Stimulated activated memory B cell treated with anti-CD40 and anti-IgM and Interleukin-4, amounts not matched to agents 10 μg/mL and 1 μg/mL and 100 μg/mL, for 72 hours (primary cell): ENCODE measurements at regions not wholly inside any gene's neighbourhood (a gene's known extent, or its start where the extent isn't known, plus 50 kb on each side); places are given as distances from the start of the nearest gene placed in this dataset.
"Not testable (repeated sequence)": the region's sequence is repeated elsewhere in the genome, so short reads cannot be mapped to it uniquely, and the experiment has no call there.

Source experiments
- ATAC-seq: fragments of 150-1000 bp; cut with Tn5 transposase; 2 replicates; pipeline ENCODE4 v1.10.0; 2021
- H3K27ac Mint-ChIP-seq: one replicate; pipeline ENCODE4 v1.8.0; 2022; ENCODE audit warnings: mild to moderate bottlenecking, mixed read lengths
- H3K27me3 Mint-ChIP-seq: one replicate; pipeline ENCODE4 v1.8.0; 2022; ENCODE audit warnings: mixed read lengths
- H3K36me3 Mint-ChIP-seq: one replicate; pipeline ENCODE4 v1.8.0; 2022; ENCODE audit warnings: mixed read lengths
- H3K4me1 Mint-ChIP-seq: one replicate; pipeline ENCODE4 v1.8.0; 2022; ENCODE audit warnings: mixed read lengths
- H3K4me3 Mint-ChIP-seq: one replicate; pipeline ENCODE4 v1.8.0; 2022; ENCODE audit warnings: mild to moderate bottlenecking, moderate library complexity, mixed read lengths
- H3K9me3 Mint-ChIP-seq: one replicate; pipeline ENCODE4 v1.8.0; 2022; ENCODE audit warnings: mixed read lengths

DNA sequence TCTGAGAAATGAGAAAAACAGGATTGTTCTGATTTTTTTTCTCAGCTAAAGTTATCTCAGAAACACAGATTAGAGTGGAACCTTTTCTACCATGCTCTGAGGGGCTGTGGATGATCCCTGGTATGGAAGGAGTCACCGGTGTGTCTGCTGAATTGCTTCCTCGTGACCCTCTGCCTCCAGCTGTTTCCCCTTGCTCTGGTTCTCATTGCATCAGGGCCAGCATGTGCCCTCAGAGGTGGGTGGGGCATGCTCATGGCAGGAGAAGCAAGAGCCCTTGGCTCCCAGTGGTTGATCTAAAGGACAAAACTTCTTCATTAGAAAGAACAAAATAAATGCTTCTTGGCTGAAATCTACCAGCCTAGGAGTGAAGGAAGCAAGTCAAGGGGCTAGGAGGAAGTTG, 183.2 kb upstream of the HMCN1 start:
- H3K4me1 Mint-ChIP-seq = no peaks in the 10 kb centered on the region
- ATAC-seq = no peak

DNA sequence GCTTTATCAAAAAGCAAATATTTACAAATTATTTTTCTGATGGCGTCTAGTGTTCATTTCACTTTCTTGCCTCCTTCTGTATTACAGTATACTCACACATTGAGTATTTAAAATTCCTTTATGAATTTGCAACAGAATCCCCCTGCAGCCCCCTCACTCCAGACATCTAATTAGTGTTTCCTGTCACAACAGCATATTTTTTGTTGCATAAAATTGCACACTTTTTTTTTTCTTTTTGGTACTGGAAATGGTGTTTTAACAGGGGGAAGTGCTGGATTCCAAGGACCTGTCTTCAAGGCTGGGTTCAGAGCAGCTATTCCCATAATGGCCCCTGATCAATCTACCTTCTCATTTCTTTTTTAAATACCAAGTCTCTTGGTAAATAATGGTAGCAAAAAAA, 184.3 kb upstream of the HMCN1 start:
- Mint-ChIP-seq H3K9me3 (no peaks in the 10 kb centered on the region), H3K4me3 (no peak overlapping the region), H3K27ac (no peak overlapping the region), H3K27me3 (no peaks in the 10 kb centered on the region), H3K4me1 (no peaks in the 10 kb centered on the region), H3K36me3 (no peaks in the 10 kb centered on the region)
- ATAC-seq = no peak

More for the DNA sequence above, 183.2 kb upstream of the HMCN1 start:
- Mint-ChIP-seq H3K9me3 (no peaks in the 10 kb centered on the region), H3K27ac (no peak overlapping the region), H3K4me3 (no peak overlapping the region), H3K27me3 (no peaks in the 10 kb centered on the region), H3K36me3 (no peaks in the 10 kb centered on the region)

DNA sequence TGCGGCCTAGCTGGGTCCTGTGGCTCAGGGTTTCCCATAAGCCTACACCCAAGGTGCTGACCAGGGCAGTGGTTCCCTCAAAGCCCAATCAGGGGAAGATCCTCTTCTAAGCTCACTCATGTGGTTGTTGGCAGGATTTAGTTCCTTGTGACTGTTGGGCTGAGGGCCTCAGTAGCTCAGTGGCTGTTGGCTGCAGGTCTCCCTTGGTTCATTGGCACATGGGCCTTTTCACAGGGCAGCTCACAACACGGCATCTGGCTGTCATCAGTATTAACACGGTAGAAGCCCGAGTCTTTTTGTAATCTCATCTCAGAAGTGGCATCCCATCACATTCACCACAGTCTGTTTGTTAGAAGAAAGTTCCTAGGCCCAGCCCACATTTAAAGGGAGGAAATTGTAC, 188.2 kb upstream of the HMCN1 start:
- no peaks in the 10 kb centered on the region for H3K4me1 Mint-ChIP-seq
- H3K27me3 Mint-ChIP-seq = no peaks in the 10 kb centered on the region
- H3K9me3 Mint-ChIP-seq = no peaks in the 10 kb centered on the region
- no peak overlapping the region for H3K4me3 Mint-ChIP-seq
- H3K36me3 Mint-ChIP-seq = no peaks in the 10 kb centered on the region
- no peak overlapping the region for H3K27ac Mint-ChIP-seq
- no peak for ATAC-seq

DNA sequence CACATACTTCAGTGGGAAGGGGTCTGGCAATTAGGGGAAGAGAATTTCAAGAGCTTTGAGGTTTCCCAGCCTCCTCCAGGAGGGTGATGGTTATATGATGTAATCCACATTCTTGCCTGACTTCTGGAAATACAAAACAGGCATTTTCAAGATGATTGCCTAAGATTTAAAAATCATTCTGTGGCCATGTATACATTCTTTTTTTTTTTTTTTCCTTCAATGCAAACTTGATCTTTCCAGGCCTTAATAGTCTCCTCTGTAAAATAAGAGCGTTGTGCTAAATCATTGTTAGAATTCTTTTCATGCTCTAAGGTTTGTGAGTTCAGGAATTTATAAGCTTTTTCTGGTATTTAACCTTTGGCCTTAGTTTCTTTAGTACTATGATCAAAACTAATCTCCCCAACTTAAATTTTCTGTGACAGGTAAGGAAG, 192.3 kb upstream of the HMCN1 start:
- Mint-ChIP-seq H3K4me3 (no peak overlapping the region), H3K27me3 (no peaks in the 10 kb centered on the region), H3K27ac (no peak overlapping the region), H3K4me1 (no peaks in the 10 kb centered on the region), H3K9me3 (no peaks in the 10 kb centered on the region), H3K36me3 (no peaks in the 10 kb centered on the region)
- no peak for ATAC-seq

DNA sequence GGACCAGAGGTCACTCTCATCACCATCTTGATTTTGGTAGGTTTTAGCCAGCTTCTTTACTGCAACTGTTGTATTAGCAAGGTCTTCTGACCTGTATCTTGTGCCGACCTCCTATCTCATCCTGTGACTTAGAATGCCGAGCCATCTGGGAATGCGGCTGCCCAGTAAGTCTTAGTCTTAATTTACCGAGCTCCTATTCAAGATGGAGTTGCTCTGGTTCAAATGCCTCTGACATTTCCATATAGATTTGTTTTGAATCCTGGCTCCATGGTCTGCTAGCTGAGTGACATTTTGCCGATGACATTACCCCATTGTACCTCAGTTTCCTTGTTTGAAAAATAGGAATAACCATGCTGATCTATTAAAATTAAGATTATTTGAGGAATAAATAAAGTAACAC, 193.9 kb upstream of the HMCN1 start:
- H3K4me1 Mint-ChIP-seq = no peaks in the 10 kb centered on the region
- no peaks in the 10 kb centered on the region for H3K36me3 Mint-ChIP-seq
- H3K4me3 Mint-ChIP-seq = no peak overlapping the region
- no peaks in the 10 kb centered on the region for H3K9me3 Mint-ChIP-seq
- no peak for ATAC-seq
- H3K27ac Mint-ChIP-seq = no peak overlapping the region
- no peaks in the 10 kb centered on the region for H3K27me3 Mint-ChIP-seq

DNA sequence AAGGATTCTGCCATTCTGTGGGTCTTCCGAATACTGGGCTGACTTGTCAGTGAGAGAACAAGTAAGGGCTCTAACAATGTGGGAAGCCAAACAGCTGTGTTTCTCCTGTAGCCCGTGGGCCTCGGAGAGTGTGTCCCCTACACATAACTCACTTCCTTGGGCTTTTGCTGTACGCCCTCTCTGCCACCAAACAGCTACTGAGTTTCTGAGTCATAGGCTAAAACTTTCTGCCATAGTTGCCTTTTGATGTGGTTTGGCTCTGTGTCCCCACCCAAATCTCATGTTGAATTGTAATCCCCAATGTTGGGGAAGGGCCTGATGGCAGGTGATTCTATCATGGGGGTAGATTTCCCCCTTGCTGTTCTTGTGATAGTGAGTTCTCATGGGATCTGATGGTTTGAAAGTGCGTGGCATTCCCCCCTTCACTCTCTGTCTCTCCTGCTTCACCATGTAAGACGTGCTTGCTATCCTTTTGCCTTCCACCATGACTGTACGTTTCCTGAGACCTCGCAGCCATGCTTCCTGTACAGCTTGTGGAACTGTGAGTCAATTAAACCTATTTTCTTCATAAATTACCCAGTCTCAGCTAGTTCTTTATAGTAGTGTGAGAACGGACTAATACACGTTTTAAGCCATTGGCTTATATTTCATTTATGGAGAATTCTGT, 194.8 kb upstream of the HMCN1 start:
- no peaks in the 10 kb centered on the region for H3K36me3 Mint-ChIP-seq
- no peaks in the 10 kb centered on the region for H3K27me3 Mint-ChIP-seq
- H3K9me3 Mint-ChIP-seq = no peaks in the 10 kb centered on the region
- H3K4me3 Mint-ChIP-seq = no peak overlapping the region
- ATAC-seq = no peak
- H3K27ac Mint-ChIP-seq = no peak overlapping the region
- no peaks in the 10 kb centered on the region for H3K4me1 Mint-ChIP-seq

DNA sequence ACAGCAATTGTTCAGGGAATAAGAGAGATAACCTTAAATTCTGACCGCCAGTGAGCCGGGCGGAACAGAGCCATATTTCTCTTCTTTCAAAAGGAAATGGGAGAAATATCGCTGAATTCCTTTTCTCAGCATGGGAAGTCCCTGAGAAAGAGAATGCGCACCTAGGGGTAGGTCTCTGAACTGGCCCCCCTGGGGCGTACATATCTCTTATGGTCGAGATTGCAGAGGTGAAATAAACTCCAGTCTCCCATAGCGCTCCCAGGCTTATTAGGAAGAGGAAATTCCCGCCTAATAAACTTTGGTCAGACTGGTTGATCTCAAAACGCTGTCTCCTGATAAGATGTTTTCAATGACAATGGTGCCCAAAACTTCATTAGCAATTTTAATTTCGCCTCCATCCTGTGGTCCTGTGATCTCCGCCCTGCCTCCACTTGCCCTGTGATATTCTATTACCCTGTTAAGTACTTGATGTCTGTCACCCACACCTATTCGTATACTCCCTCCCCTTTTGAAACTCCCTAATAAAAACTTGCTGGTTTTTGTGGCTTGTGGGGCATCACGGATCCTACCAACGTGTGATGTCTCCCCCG, 195.8 kb upstream of the HMCN1 start:
- ATAC-seq, H3K9me3 Mint-ChIP-seq, H3K27ac Mint-ChIP-seq, H3K4me1 Mint-ChIP-seq, H3K4me3 Mint-ChIP-seq, H3K27me3 Mint-ChIP-seq, H3K36me3 Mint-ChIP-seq: not testable (repeated sequence)

DNA sequence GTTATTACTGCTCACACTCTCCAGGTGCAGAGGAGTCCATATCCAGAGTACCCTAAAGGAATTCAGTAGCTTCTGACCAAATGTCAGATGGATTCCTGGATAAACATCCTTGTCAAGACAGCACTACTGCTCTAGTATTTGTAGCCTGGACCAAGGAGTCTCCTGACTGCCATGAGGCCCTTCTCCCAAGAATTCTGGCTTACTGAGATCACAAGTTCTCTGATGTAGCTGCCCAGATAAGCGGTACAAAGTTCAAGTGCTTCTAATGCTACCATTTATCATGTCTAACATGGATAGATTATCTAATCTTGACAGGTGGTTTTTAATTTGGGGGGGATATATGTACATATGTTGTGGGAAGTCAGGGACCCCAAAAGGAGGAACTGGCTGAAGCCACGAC, 196.6 kb upstream of the HMCN1 start:
- no peak for ATAC-seq
- Mint-ChIP-seq H3K27ac (no peak overlapping the region), H3K4me1 (no peaks in the 10 kb centered on the region), H3K4me3 (no peak overlapping the region), H3K27me3 (no peaks in the 10 kb centered on the region), H3K36me3 (no peaks in the 10 kb centered on the region), H3K9me3 (no peaks in the 10 kb centered on the region)

DNA sequence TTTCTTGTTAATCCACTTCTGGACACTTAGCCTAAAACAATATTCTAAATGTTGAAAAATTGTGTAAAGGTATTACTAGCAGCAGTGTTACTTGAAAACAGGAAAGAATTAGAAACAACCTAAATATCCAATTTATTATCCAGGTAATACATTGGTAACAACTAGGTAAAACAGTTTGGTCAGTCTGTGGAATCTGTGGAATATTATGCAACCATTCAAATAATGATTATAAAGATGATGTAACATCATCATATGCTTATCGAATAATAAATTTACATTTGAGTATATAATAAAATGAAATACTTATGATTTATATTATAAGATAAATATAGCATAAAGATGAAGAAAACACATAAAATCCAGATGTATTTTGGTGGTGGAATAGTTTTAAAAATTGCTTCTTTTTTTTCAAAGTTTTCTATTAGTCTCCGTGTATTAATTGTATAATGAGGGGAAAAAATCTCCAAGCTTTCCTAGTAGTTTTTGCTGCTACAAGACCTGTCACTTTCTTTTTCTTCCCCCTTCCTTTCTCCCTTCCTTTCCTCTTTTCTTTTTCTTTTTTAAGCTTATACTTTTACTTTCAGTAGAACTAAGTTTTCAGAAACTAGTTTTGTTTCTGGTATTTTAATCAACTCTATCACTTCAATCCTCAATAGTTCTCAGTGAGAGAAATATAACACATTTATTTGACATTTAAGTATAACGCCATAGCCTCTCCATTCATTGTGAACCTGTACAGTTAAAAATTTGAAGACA, 197.8 kb upstream of the HMCN1 start:
- no peak overlapping the region for H3K4me3 Mint-ChIP-seq

DNA sequence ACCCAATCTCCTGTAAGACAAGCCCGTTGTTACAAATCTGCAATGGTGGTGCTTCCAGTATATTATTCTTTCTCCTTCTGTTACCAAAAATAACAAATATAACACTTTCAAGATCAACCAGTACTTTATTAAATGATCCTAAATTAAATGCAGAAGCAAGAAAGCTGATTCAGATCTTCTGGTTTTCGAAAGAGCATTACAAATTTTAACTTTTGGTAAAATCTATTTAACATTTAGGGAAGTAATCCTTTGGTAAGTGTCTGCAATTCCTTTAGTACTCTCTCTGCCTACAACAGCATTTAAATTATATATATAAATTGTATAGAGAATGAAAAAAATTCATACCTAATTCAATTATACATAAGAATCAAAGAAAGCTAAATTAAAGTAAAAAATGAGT, 198.6 kb upstream of the HMCN1 start:
- no peaks in the 10 kb centered on the region for H3K4me1 Mint-ChIP-seq
- H3K27me3 Mint-ChIP-seq = no peaks in the 10 kb centered on the region
- H3K36me3 Mint-ChIP-seq = no peaks in the 10 kb centered on the region
- H3K4me3 Mint-ChIP-seq = no peak overlapping the region
- no peak for ATAC-seq
- H3K27ac Mint-ChIP-seq = no peak overlapping the region
- no peaks in the 10 kb centered on the region for H3K9me3 Mint-ChIP-seq

More for the DNA sequence above, 197.8 kb upstream of the HMCN1 start:
- Mint-ChIP-seq H3K9me3 (no peaks in the 10 kb centered on the region), H3K36me3 (no peaks in the 10 kb centered on the region), H3K27me3 (no peaks in the 10 kb centered on the region), H3K4me1 (no peaks in the 10 kb centered on the region), H3K27ac (no peak overlapping the region)
- no peak for ATAC-seq

DNA sequence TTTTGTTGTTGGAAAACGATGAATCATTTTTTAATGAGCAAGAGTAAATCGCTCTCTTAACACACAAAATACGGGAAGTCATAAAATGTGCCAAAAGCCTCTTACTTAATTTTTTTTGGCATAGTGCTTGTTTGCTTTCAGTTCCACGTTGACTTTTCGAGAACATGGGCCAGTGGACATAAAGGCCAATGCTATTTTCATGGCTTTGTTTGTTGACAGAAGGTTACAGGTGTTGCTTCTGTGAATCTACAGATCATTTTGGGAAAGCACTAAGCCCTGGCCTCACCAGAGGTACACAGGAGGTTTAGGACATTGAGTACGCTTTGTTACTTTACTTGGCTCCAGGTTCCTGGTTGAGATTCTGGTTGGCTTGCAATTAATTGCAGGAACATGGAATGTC, 199.4 kb upstream of the HMCN1 start:
- no peaks in the 10 kb centered on the region for H3K4me1 Mint-ChIP-seq
- no peak overlapping the region for H3K4me3 Mint-ChIP-seq
- ATAC-seq = no peak
- no peaks in the 10 kb centered on the region for H3K27me3 Mint-ChIP-seq
- H3K27ac Mint-ChIP-seq = no peak overlapping the region
- no peaks in the 10 kb centered on the region for H3K9me3 Mint-ChIP-seq
- H3K36me3 Mint-ChIP-seq = no peaks in the 10 kb centered on the region

DNA sequence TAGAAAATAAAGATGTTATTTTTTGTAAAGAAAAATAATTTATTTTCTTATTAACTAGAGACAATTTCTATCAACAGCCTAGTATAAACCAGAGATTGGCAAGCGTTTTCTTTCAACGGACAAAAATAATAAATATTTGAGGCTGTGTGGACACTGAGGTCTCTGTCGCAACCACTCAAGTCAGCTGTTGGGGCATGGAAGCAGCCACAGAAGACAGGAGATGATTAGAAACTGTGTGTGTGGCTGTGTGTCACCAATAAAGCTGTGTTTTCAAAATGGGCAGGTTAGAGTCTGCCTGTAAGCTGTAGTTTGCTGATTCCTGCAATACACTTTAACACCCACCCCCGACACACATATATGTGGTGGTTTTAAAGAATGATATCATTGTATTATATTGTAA, 200.6 kb upstream of the HMCN1 start:
- no peak overlapping the region for H3K27ac Mint-ChIP-seq
- H3K27me3 Mint-ChIP-seq = no peaks in the 10 kb centered on the region
- no peak overlapping the region for H3K4me3 Mint-ChIP-seq
- H3K36me3 Mint-ChIP-seq = no peaks in the 10 kb centered on the region
- no peak for ATAC-seq
- H3K9me3 Mint-ChIP-seq = no peaks in the 10 kb centered on the region
- no peaks in the 10 kb centered on the region for H3K4me1 Mint-ChIP-seq

DNA sequence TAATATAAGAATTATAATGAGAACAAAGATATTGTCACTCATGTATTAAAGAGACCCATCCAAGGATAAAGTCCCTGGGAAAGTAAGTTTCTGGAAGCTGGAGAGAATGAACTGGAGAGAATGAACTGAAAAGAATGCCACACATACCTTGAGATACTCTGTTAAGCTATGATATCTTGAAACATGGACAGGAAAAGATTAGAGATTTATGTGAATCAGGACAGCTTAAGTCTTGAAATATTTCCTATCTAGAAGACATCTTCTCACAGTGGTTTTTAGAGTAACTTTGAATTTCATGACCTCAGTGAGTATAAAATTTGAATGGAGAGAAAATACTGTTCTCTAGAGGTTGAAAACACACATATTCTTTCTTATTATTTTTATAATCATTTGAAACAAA, 201.3 kb upstream of the HMCN1 start:
- Mint-ChIP-seq H3K4me1 (no peaks in the 10 kb centered on the region), H3K27me3 (no peaks in the 10 kb centered on the region), H3K27ac (no peak overlapping the region), H3K4me3 (no peak overlapping the region), H3K36me3 (no peaks in the 10 kb centered on the region), H3K9me3 (no peaks in the 10 kb centered on the region)
- ATAC-seq = no peak

DNA sequence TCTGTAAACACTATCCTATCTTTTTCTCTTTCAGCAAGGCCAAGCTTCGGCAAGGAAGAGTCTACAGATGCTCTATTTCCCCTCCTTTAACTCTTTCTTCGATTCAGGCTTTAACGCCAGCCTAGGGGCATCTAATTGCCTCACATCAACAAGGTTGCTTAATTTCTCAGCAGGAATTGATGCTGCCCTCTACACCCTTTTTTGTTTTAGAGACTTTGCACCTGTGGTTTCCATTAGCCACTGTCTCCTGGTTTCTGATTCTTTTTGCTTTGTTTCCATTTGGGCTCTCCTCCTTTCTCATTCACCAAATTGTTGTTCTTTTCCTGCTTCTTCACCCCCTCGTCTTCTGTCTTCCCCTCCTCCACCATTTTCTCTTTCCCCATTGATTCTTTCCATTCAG, 202.4 kb upstream of the HMCN1 start:
- Mint-ChIP-seq H3K9me3 (no peaks in the 10 kb centered on the region), H3K4me3 (no peak overlapping the region), H3K27ac (no peak overlapping the region), H3K36me3 (no peaks in the 10 kb centered on the region), H3K4me1 (peaks cover 9% of the 10 kb centered on the region), H3K27me3 (no peaks in the 10 kb centered on the region)
- no peak for ATAC-seq

DNA sequence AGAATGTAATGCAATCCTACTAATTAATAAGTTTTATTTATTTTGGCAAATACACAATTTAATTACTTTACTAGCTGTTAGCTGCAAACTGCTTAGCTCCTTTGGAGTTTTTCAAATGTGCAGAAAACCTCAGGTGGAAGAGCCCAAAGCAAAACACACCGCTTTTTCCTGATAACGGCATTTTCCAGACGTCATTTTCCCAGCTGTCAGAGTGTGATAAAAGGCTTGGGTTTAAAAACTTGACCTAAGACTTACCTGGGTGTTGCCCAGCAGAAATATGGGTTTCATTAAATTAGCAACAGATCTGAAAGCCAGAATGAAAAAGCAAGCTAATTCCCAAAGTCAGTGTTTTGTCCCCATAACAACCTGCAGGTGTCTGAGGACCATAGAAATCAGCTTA, 204.0 kb upstream of the HMCN1 start:
- peaks cover 15% of the 10 kb centered on the region for H3K4me1 Mint-ChIP-seq
- ATAC-seq = no peak

DNA sequence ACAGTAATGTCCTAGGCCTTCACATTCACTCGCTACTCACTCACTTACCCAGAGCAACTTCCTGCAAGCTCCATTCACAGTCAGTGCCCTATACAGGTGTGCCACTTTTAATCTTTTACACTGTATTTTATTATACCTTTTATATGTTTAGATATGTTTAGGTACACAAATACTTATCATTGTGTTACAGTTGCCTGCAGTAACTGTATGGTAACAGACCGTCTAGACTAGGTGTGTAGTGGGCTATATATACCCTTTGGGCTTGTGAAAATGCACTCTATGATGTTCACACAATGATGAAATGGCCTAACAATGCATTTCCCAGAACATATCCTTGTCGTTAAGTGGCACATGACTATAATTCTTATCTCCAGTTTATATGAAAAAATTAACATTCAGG, 204.5 kb upstream of the HMCN1 start:
- no peaks in the 10 kb centered on the region for H3K27me3 Mint-ChIP-seq
- peaks cover 15% of the 10 kb centered on the region for H3K4me1 Mint-ChIP-seq
- no peak for ATAC-seq
- no peaks in the 10 kb centered on the region for H3K9me3 Mint-ChIP-seq
- no peak overlapping the region for H3K4me3 Mint-ChIP-seq
- no peaks in the 10 kb centered on the region for H3K36me3 Mint-ChIP-seq
- H3K27ac Mint-ChIP-seq = no peak overlapping the region

More for the DNA sequence above, 204.0 kb upstream of the HMCN1 start:
- H3K27ac Mint-ChIP-seq = no peak overlapping the region
- H3K36me3 Mint-ChIP-seq = no peaks in the 10 kb centered on the region
- H3K4me3 Mint-ChIP-seq = no peak overlapping the region
- H3K9me3 Mint-ChIP-seq = no peaks in the 10 kb centered on the region
- no peaks in the 10 kb centered on the region for H3K27me3 Mint-ChIP-seq
